GM23338 (cell line): ENCODE measurements at regions not wholly inside any gene's neighbourhood (a gene's known extent, or its start where the extent isn't known, plus 50 kb on each side); places are given as distances from the start of the nearest gene placed in this dataset.

Source experiments
- ATAC-seq: fragments of 200-7000 bp; cut with Tn5 transposase; 3 replicates; pipeline ENCODE4 v1.9.1; 2020
- DNase-seq: peaks from one replicate; pipeline ENCODE4 v3.0.0-alpha.2; 2015; ENCODE audit warnings: low spot score
- H2AFZ ChIP-seq: fragments of 200-600 bp; sonication (generic); 2 replicates; pipeline ENCODE4 v1.8.0; 2016; ENCODE audit warnings: antibody characterized with exemption, mild to moderate bottlenecking, moderate library complexity
- H3F3A ChIP-seq: fragments of 200-600 bp; sonication (generic); replicated peaks from 2 replicates; pipeline ENCODE4 v1.8.0; 2017; ENCODE audit warnings: antibody characterized with exemption, mixed run types, low read depth
- H3K27ac ChIP-seq: fragments of 200-600 bp; sonication (generic); 2 replicates; pipeline ENCODE4 v1.6.1; 2016; ENCODE audit warnings: low read depth
- H3K27me3 ChIP-seq: fragments of 200-600 bp; sonication (generic); 2 replicates; pipeline ENCODE4 v1.8.0; 2016; ENCODE audit warnings: mild to moderate bottlenecking, mixed run types, moderate library complexity; ENCODE audit not compliant: insufficient read depth
- H3K36me3 ChIP-seq: fragments of 200-600 bp; sonication (generic); 2 replicates; pipeline ENCODE4 v1.8.0; 2016; ENCODE audit warnings: mild to moderate bottlenecking; ENCODE audit not compliant: insufficient read depth
- H3K4me1 ChIP-seq: fragments of 200-600 bp; sonication (generic); 2 replicates; pipeline ENCODE4 v1.8.0; 2016; ENCODE audit warnings: mild to moderate bottlenecking, moderate library complexity; ENCODE audit not compliant: insufficient read depth
- H3K4me2 ChIP-seq: fragments of 200-600 bp; sonication (generic); 2 replicates; pipeline ENCODE4 v1.7.1; 2017; ENCODE audit warnings: mixed run types
- H3K4me3 ChIP-seq: fragments of 200-600 bp; sonication (generic); 2 replicates; pipeline ENCODE4 v1.6.1; 2016; ENCODE audit warnings: mixed run types
- H3K79me2 ChIP-seq: fragments of 200-600 bp; sonication (generic); replicated peaks from 2 replicates; pipeline ENCODE4 v1.8.0; 2017; ENCODE audit warnings: mild to moderate bottlenecking; ENCODE audit not compliant: insufficient read depth
- H3K9me2 ChIP-seq: fragments of 200-600 bp; sonication (generic); 2 replicates; pipeline ENCODE4 v1.8.0; 2017; ENCODE audit not compliant: insufficient read depth
- H4K20me1 ChIP-seq: fragments of 200-600 bp; sonication (generic); replicated peaks from 2 replicates; pipeline ENCODE4 v1.8.0; 2017; ENCODE audit warnings: mild to moderate bottlenecking; ENCODE audit not compliant: insufficient read depth
- H3K27ac Mint-ChIP-seq: 2 replicates; pipeline ENCODE4 v1.8.0; 2020; ENCODE audit warnings: inconsistent platforms, mild to moderate bottlenecking, moderate library complexity, mixed read lengths
- H3K27me3 Mint-ChIP-seq: 3 replicates; pipeline ENCODE4 v1.8.0; 2022; ENCODE audit warnings: low read depth, mild to moderate bottlenecking, moderate library complexity, mixed read lengths, inconsistent platforms; ENCODE audit not compliant: insufficient read depth, poor library complexity
- H3K36me3 Mint-ChIP-seq: 3 replicates; pipeline ENCODE4 v1.8.0; 2021; ENCODE audit warnings: low read depth, mild to moderate bottlenecking, inconsistent platforms, moderate library complexity, mixed read lengths
- H3K4me1 Mint-ChIP-seq: 3 replicates; pipeline ENCODE4 v1.8.0; 2020; ENCODE audit warnings: mild to moderate bottlenecking, inconsistent platforms, mixed read lengths
- H3K4me3 Mint-ChIP-seq: 3 replicates; pipeline ENCODE4 v1.8.0; 2021; ENCODE audit warnings: moderate library complexity, mild to moderate bottlenecking, inconsistent platforms, mixed read lengths
- H3K9me3 Mint-ChIP-seq: 3 replicates; pipeline ENCODE4 v1.8.0; 2020; ENCODE audit warnings: moderate library complexity, mild to moderate bottlenecking, inconsistent platforms, mixed read lengths
- CREB1 ChIP-seq: fragments of 250-450 bp; sonication (Bioruptor Pico); IDR thresholded peaks from 2 replicates; pipeline ENCODE4 v1.5.0; 2020; ENCODE audit warnings: low read depth, mild to moderate bottlenecking, moderate library complexity
- CTCF ChIP-seq, 2 experiments: fragments of 200-600 bp in 1 of 2; sonication (generic) in 1 of 2; conservative IDR thresholded peaks; 2 replicates each; pipeline versions ENCODE4 v1.5.1 to v1.6.1; 2016 to 2017; ENCODE audit warnings: antibody characterized with exemption in 2 of 2, low read depth in 2 of 2, mild to moderate bottlenecking in 2 of 2, moderate library complexity in 1 of 2
- ETS1 ChIP-seq: IDR thresholded peaks from 2 replicates; pipeline ENCODE4 v1.6.1; 2016; ENCODE audit warnings: antibody characterized with exemption
- EZH2 ChIP-seq: fragments of 200-600 bp; sonication (generic); IDR thresholded peaks from one replicate; pipeline ENCODE4 v1.8.0; 2017; ENCODE audit warnings: antibody characterized with exemption, mild to moderate bottlenecking, low read depth; ENCODE audit not compliant: unreplicated experiment
- EZH2phosphoT487 ChIP-seq: fragments of 200-600 bp; sonication (generic); IDR thresholded peaks from one replicate; pipeline ENCODE4 v1.8.1; 2018; ENCODE audit warnings: antibody characterized with exemption; ENCODE audit not compliant: unreplicated experiment
- JUNB ChIP-seq: IDR thresholded peaks from one replicate; pipeline ENCODE4 v1.6.1; 2016; ENCODE audit warnings: antibody characterized with exemption; ENCODE audit not compliant: unreplicated experiment
- NANOG ChIP-seq: IDR thresholded peaks from 2 replicates; pipeline ENCODE4 v1.6.1; 2016; ENCODE audit warnings: antibody characterized with exemption, borderline replicate concordance
- POLR2AphosphoS5 ChIP-seq: IDR thresholded peaks from 2 replicates; pipeline ENCODE4 v1.6.1; 2016; ENCODE audit warnings: antibody characterized with exemption, low read depth
- REST ChIP-seq: IDR thresholded peaks from one replicate; pipeline ENCODE4 v1.6.1; 2018; ENCODE audit warnings: antibody characterized with exemption; ENCODE audit not compliant: unreplicated experiment
- STAT1 ChIP-seq: IDR thresholded peaks from one replicate; pipeline ENCODE4 v1.6.1; 2016; ENCODE audit warnings: antibody characterized with exemption; ENCODE audit not compliant: unreplicated experiment
- ZNF114 ChIP-seq: fragments of 250-450 bp; sonication (Bioruptor Pico); IDR thresholded peaks from 2 replicates; pipeline ENCODE4 v1.5.0; 2020; ENCODE audit warnings: mild to moderate bottlenecking, moderate library complexity
- ZNF331 ChIP-seq: fragments of 250-450 bp; sonication (Bioruptor Pico); IDR thresholded peaks from 2 replicates; pipeline ENCODE4 v1.5.0; 2020; ENCODE audit warnings: low read depth, mild to moderate bottlenecking, moderate library complexity

GRCh38 chr14:31969699-31970240, 107.3 kb upstream of the ARHGAP5 start:
- no peaks in the 10 kb centered on the region for H3K4me1 Mint-ChIP-seq
- H3K36me3 Mint-ChIP-seq = peaks cover 14% of the 10 kb centered on the region; the same call in 2 of the 3 replicates
- Histone ChIP-seq H4K20me1 (no peaks in the 10 kb centered on the region), H3K79me2 (no peaks in the 10 kb centered on the region), H3K36me3 (no peaks in the 10 kb centered on the region; the same call in 1 of the 2 replicates), H3K4me3 (no peak overlapping the region), H3K4me2 (no peak overlapping the region), H3F3A (no peaks in the 10 kb centered on the region), H3K9me2 (peaks cover 11% of the 10 kb centered on the region; the same call in 1 of the 2 replicates), H3K27me3 (no peaks in the 10 kb centered on the region), H3K27ac (no peak overlapping the region), H2AFZ (no peak overlapping the region), H3K4me1 (no peaks in the 10 kb centered on the region)
- no peak overlapping the region for H3K4me3 Mint-ChIP-seq
- peaks cover 37% of the 10 kb centered on the region for H3K9me3 Mint-ChIP-seq
- no peak for TF ChIP-seq EZH2
- no peak for TF ChIP-seq REST
- no peak for TF ChIP-seq CREB1 (CRISPR knock-in tag)
- no peak for TF ChIP-seq JUNB
- no peak for TF ChIP-seq ZNF114 (CRISPR knock-in tag)
- TF ChIP-seq NANOG = no peak
- TF ChIP-seq ZNF331 (CRISPR knock-in tag) = no peak
- no peak for TF ChIP-seq POLR2AphosphoS5
- no peak for TF ChIP-seq ETS1
- no peak for TF ChIP-seq STAT1
- H3K27ac Mint-ChIP-seq = no peak overlapping the region
- H3K27me3 Mint-ChIP-seq = peaks cover 4% of the 10 kb centered on the region
- DNase-seq = no peak
- no peak for ATAC-seq

DNA sequence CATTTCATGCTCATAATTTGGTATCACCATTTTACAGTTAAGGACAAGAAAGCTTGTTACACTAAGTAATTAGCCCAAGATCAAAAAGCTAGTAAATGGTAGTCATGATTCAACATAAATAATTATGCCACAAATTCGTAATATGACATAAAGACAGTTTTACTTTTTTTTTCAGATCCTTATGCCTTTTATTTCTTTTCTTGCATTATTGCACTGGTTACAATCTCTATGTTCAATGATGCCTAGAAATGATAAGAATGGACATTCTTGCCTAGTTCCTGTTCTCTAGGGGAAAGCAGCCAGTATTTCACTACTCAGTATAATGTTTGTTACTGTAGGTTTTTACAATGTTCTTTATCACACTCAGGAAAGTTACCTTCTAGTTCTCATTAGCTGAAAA, 106.4 kb upstream of the ARHGAP5 start:
- Histone ChIP-seq H3K79me2 (no peaks in the 10 kb centered on the region), H3K36me3 (no peaks in the 10 kb centered on the region; the same call in 1 of the 2 replicates), H4K20me1 (no peaks in the 10 kb centered on the region), H2AFZ (no peak overlapping the region), H3K4me3 (no peak overlapping the region), H3K27ac (no peak overlapping the region), H3K4me1 (no peaks in the 10 kb centered on the region), H3K27me3 (no peaks in the 10 kb centered on the region), H3K4me2 (no peak overlapping the region), H3K9me2 (peaks cover 11% of the 10 kb centered on the region; the same call in 1 of the 2 replicates), H3F3A (no peaks in the 10 kb centered on the region)
- Mint-ChIP-seq H3K27ac (no peak overlapping the region), H3K9me3 (peaks cover 44% of the 10 kb centered on the region), H3K27me3 (peaks cover 3% of the 10 kb centered on the region), H3K4me3 (no peak overlapping the region), H3K36me3 (peaks cover 19% of the 10 kb centered on the region; the same call in 2 of the 3 replicates), H3K4me1 (no peaks in the 10 kb centered on the region)
- ATAC-seq (no peak), DNase-seq (no peak)
- TF ChIP-seq CTCF (conservative IDR thresholded peaks at IDR 0.05; ENCODE audit: low read depth in 2 of 2) (no peak), REST (no peak), ZNF114 (CRISPR knock-in tag) (no peak), EZH2 (no peak), EZH2phosphoT487 (no peak), STAT1 (no peak), CREB1 (CRISPR knock-in tag) (no peak)
